Mammary epithelial cell (primary cell): ENCODE measurements at regions not wholly inside any gene's neighbourhood (a gene's known extent, or its start where the extent isn't known, plus 50 kb on each side); places are given as distances from the start of the nearest gene placed in this dataset.

Experiments
- CTCF ChIP-seq, 2 donors: IDR thresholded peaks in 1 of 2; conservative IDR thresholded peaks in 1 of 2; 2 replicates each; pipeline ENCODE4 v1.5.1; 2011 to 2012; ENCODE audit warnings: inconsistent platforms in 2 of 2, low read length in 2 of 2, mild to moderate bottlenecking in 2 of 2, control low read depth in 1 of 2, low read depth in 1 of 2; ENCODE audit not compliant: insufficient read depth in 1 of 2; ENCODE audit errors: extremely low read depth in 1 of 2
- EZH2 ChIP-seq: IDR thresholded peaks from 2 replicates; pipeline ENCODE4 v1.6.1; 2012; ENCODE audit warnings: low read length, inconsistent platforms, borderline replicate concordance

- TF ChIP-seq CTCF (conservative IDR thresholded peaks at IDR 0.05 in 1 of 2, IDR thresholded peaks at IDR 0.05 in 1 of 2; ENCODE audit: extremely low read depth in 1 of 2, insufficient read depth in 1 of 2, low read depth in 1 of 2, low read length in 2 of 2) (no peak), EZH2 (no peak)
Observed at GRCh38 chr6:68054756-68055155, 580.3 kb upstream of the ADGRB3 start.
